ENCODE measurements at regions not wholly inside any gene's neighbourhood (a gene's known extent, or its start where the extent isn't known, plus 50 kb on each side); places are given as distances from the start of the nearest gene placed in this dataset.

DNA sequence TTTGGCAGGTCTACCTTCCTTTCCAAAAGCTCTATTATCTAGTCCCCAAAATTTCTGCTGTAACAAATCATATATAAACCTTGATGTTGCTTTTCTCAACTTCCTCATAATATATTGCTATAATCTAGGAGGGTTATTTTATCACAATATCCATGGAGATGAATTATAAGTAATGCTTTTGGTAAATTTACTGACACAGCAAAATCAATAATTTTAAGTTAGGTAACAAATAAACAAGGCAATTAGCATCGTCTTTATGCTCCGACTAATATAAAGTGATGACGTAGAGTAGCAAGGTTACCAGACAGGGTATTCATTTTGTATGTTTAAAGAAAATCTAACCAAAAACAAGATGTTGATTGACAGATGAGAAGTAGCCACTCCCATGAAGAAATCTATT is 132.3 kb upstream of the ST8SIA4 start:
- TF ChIP-seq, protein P1, sequence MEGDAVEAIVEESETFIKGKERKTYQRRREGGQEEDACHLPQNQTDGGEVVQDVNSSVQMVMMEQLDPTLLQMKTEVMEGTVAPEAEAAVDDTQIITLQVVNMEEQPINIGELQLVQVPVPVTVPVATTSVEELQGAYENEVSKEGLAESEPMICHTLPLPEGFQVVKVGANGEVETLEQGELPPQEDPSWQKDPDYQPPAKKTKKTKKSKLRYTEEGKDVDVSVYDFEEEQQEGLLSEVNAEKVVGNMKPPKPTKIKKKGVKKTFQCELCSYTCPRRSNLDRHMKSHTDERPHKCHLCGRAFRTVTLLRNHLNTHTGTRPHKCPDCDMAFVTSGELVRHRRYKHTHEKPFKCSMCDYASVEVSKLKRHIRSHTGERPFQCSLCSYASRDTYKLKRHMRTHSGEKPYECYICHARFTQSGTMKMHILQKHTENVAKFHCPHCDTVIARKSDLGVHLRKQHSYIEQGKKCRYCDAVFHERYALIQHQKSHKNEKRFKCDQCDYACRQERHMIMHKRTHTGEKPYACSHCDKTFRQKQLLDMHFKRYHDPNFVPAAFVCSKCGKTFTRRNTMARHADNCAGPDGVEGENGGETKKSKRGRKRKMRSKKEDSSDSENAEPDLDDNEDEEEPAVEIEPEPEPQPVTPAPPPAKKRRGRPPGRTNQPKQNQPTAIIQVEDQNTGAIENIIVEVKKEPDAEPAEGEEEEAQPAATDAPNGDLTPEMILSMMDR (conservative IDR thresholded peaks at IDR 0.05; ENCODE audit: low read depth, low read length): no peak
- TF ChIP-seq EZH2 (IDR thresholded peaks at IDR 0.05; ENCODE audit: borderline replicate concordance, low read depth, low read length, poor library complexity, severe bottlenecking): no peak

Measured in A673 (cell line).